Left ventricle myocardium inferior (tissue), 1 donor: ENCODE measurements at regions not wholly inside any gene's neighbourhood (a gene's known extent, or its start where the extent isn't known, plus 50 kb on each side); places are given as distances from the start of the nearest gene placed in this dataset.

Experiments used
- DNase-seq: peaks from one replicate; pipeline ENCODE4 v3.0.0-alpha.2; 2020
- H3K27ac ChIP-seq: fragments of 200-600 bp; replicated peaks from 2 replicates; pipeline ENCODE4 v1.8.0; 2021
- H3K27me3 ChIP-seq: fragments of 200-600 bp; 2 replicates; pipeline ENCODE4 v1.8.0; 2021; ENCODE audit warnings: low read depth
- H3K36me3 ChIP-seq: fragments of 200-600 bp; 2 replicates; pipeline ENCODE4 v1.8.0; 2021
- H3K4me1 ChIP-seq: fragments of 200-600 bp; 2 replicates; pipeline ENCODE4 v1.8.0; 2021
- H3K4me3 ChIP-seq: fragments of 200-600 bp; 2 replicates; pipeline ENCODE4 v1.8.0; 2021; ENCODE audit warnings: mild to moderate bottlenecking, moderate library complexity
- H3K9me3 ChIP-seq: fragments of 200-600 bp; replicated peaks from 2 replicates; pipeline ENCODE4 v1.8.0; 2021
- CTCF ChIP-seq: fragments of 200-600 bp; IDR thresholded peaks from 2 replicates; pipeline ENCODE4 v1.8.0; 2021; ENCODE audit warnings: antibody characterized with exemption, mild to moderate bottlenecking, borderline replicate concordance
- intact Hi-C: fragments of 100-400 bp; cut with micrococcal nuclease; formaldehyde crosslinking; loops from one replicate; pipeline ENCODE4 v1.11.0; 2022
- donor health status: DM: no; HTN: yes; CAD: no; lungs with severe emphysema.

GRCh38 chr12:127393896-127394295 is 873.1 kb upstream of the TMEM132C start:
- Histone ChIP-seq H3K27ac (no peak overlapping the region), H3K27me3 (peaks cover 60% of the 10 kb centered on the region), H3K9me3 (no peaks in the 10 kb centered on the region), H3K36me3 (no peaks in the 10 kb centered on the region), H3K4me3 (no peak overlapping the region), H3K4me1 (no peaks in the 10 kb centered on the region)
- no peak for DNase-seq
- intact Hi-C loops, result no loop called here
- no peak for TF ChIP-seq CTCF

- H3K36me3 ChIP-seq, result no peaks in the 10 kb centered on the region
- H3K9me3 ChIP-seq, result no peaks in the 10 kb centered on the region
- no peak overlapping the region for H3K27ac ChIP-seq
- H3K27me3 ChIP-seq, result peaks cover 67% of the 10 kb centered on the region
- no peak overlapping the region for H3K4me3 ChIP-seq
- H3K4me1 ChIP-seq, result no peaks in the 10 kb centered on the region
- intact Hi-C loops, result no loop called here
- no peak for DNase-seq
- no peak for TF ChIP-seq CTCF
Observed at GRCh38 chr12:127396734-127397133, 870.2 kb upstream of the TMEM132C start.

- peaks cover 59% of the 10 kb centered on the region for H3K27me3 ChIP-seq
- H3K4me1 ChIP-seq, result no peaks in the 10 kb centered on the region
- no peak for DNase-seq
- TF ChIP-seq CTCF, result no peak
- no peak overlapping the region for H3K27ac ChIP-seq
- H3K9me3 ChIP-seq, result no peaks in the 10 kb centered on the region
- H3K4me3 ChIP-seq, result no peak overlapping the region
- intact Hi-C loops, result no loop called here
- no peaks in the 10 kb centered on the region for H3K36me3 ChIP-seq
Observed at GRCh38 chr12:127398016-127398710, 868.8 kb upstream of the TMEM132C start.

- Histone ChIP-seq H3K4me3 (no peak overlapping the region), H3K27me3 (peaks cover 50% of the 10 kb centered on the region), H3K4me1 (no peaks in the 10 kb centered on the region), H3K36me3 (no peaks in the 10 kb centered on the region), H3K9me3 (peaks cover 4% of the 10 kb centered on the region), H3K27ac (no peak overlapping the region)
- TF ChIP-seq CTCF, result no peak
- no peak for DNase-seq
- intact Hi-C loops, result no loop called here
Observed at GRCh38 chr12:127399451-127399850, 867.5 kb upstream of the TMEM132C start.

GRCh38 chr12:127400221-127400620 is 866.7 kb upstream of the TMEM132C start:
- DNase-seq, result no peak
- intact Hi-C loops, result no loop called here
- H3K36me3 ChIP-seq, result no peaks in the 10 kb centered on the region
- TF ChIP-seq CTCF, result no peak
- no peak overlapping the region for H3K4me3 ChIP-seq
- H3K27ac ChIP-seq, result no peak overlapping the region
- peaks cover 4% of the 10 kb centered on the region for H3K9me3 ChIP-seq
- peaks cover 47% of the 10 kb centered on the region for H3K27me3 ChIP-seq
- H3K4me1 ChIP-seq, result no peaks in the 10 kb centered on the region
